Stimulated activated CD4-positive, alpha-beta T cell treated with anti-CD3 and anti-CD28 coated beads, Interleukin-1b, Interleukin-23, amount 100 ng/mL, for 1 hour (primary cell): ENCODE measurements at regions not wholly inside any gene's neighbourhood (a gene's known extent, or its start where the extent isn't known, plus 50 kb on each side); places are given as distances from the start of the nearest gene placed in this dataset.
"Not testable (repeated sequence)": the region's sequence is repeated elsewhere in the genome, so short reads cannot be mapped to it uniquely, and the experiment has no call there.

Source experiments
- DNase-seq, 2 donors: peaks; one replicate each; pipeline ENCODE4 v3.0.0-alpha.2; 2020; ENCODE audit warnings: low read depth in 2 of 2

GRCh38 chr15:95132774-95133173 is 901.4 kb downstream of the MCTP2 start:
- no peak for DNase-seq

GRCh38 chr15:95134431-95135110 is 903.2 kb downstream of the MCTP2 start:
- DNase-seq = no peak

GRCh38 chr15:95138604-95139270 is 907.4 kb downstream of the MCTP2 start:
- DNase-seq = no peak

- no peak for DNase-seq
These were observed 910.1 kb downstream of the MCTP2 start for GRCh38 chr15:95141486-95141885.

DNA sequence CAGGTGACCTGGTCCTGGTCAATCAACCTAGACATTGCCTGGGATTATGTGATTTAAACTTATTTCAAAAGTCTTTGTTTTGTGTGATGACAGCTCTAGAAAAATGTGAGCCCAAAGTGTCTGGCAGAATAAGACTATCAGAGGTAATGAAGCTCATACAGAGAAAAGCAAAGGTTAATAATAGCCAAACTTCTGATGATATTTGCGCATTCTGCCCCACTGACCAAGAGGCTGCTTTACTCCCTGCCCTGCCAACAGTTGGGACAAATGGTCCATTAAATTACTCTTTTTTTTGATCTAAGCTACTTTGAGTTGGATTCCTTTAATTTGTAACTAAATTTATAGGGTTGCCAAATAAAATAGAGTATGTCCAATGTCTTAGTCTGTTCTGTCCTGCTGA is 911.2 kb downstream of the MCTP2 start:
- DNase-seq = no peak

DNA sequence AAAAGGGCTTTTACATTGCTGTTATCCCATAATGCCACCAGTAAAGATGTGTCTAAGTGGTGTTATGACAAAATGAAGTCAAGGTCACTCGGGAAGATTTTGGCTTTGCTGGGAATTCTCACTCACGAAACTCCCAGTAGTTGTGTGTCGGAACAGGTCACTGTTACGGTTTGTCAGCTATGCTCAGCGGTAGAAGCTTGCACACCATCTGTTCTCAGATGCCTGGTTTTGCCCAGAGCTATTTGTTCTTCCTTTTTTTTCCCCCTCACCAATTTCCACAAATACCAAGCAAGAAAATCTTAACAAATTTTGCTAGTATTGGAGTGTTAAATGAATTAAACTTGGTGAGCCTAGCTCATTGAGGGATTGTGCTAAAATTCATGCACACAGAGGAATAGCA is 915.1 kb downstream of the MCTP2 start:
- no peak for DNase-seq

GRCh38 chr15:95148183-95148582 is 916.8 kb downstream of the MCTP2 start:
- DNase-seq = no peak

DNA sequence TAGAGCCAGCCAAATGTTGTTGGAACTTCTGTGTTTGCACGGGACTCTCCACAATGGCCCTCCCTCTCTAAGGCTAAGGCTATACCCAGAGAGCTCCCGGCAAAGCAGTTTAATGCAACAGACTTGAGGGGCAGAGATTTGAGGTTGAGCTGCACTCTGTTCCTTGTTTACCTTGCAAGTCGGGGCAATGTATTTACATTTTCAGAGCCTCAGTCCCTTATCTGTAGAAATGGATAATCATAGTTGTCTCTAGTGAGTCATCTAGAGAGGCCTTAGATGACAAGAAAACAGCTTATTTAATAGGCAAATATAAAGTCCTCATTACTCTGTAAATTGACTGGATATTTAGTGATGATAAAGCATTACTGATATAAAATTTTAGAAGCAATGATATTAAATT is 917.7 kb downstream of the MCTP2 start:
- DNase-seq = no peak

DNA sequence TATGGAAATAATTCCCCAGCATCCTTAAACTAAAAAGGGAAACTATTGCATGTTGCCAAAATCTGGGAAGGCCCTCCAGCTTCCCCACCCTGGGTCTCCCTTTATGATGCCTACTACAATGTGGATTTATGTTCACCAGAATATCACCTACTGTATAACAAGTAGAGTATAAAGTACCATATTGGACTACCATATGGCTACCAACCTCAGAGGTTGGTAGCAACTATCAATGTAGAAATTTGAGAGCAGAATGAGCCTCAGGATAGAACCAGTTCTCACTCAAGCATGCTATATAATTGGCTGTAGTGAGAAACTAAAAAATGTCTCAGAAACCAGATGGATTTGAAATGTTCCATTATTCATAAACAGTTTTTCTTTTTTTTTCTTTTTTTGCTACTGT is 918.4 kb downstream of the MCTP2 start:
- no peak for DNase-seq

- no peak for DNase-seq
These were observed 919.1 kb downstream of the MCTP2 start for GRCh38 chr15:95150466-95150865.

DNA sequence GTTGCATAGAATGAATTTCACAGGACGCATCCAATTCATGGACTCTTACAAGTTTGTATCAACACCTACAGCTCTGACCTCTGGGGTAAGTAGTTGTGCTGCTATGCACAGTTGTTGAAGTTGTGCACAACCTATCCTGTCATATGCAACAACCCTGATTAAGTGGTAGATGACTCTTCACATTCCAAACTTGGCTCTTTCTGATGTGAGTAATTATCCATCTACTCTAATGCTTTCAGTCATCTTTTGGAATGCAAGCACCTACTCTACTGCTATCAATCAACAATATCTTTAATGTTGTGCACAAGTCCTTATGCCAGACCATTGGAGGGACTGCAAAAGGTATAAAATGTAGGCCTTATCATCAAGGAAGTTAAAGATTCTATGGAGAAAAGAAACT is 921.4 kb downstream of the MCTP2 start:
- no peak for DNase-seq

DNA sequence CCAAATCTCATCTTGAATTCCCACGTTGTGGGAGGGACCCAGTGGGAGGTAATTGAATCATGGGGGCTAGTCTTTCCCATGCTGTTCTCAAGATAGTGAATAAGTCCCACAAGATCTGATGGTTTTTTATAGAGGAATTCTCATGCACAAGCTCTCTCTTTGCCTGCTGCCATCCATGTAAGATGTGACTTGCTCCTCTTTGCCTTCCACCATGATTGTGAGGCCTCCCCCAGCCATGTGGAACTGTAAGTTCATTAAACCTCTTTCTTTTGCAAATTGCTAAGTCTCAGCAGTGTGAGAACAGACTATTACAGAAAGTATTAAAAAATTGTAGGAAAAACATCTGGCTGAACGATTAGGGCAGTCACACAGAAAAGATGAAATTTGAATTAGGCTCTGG is 921.8 kb downstream of the MCTP2 start:
- not testable (repeated sequence) for DNase-seq

DNA sequence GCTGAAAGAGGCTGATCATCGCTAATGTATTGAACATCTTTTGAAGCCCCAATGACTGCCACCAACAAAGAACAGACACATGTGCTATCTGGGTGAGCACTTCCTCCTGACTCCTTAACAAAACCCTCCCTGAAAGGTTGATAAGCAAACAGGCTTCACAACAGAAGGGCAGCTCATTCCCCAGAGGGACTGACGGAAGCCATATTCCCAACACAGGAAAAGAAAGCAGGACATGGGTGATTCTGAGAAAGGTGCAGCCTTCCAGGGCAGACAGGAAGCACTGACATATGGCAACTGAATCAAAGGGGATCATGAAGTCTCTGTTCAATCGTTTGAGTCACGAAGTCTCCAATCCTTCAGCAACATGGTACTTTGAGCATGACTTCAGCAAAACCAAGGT is 929.0 kb downstream of the MCTP2 start:
- no peak for DNase-seq

DNA sequence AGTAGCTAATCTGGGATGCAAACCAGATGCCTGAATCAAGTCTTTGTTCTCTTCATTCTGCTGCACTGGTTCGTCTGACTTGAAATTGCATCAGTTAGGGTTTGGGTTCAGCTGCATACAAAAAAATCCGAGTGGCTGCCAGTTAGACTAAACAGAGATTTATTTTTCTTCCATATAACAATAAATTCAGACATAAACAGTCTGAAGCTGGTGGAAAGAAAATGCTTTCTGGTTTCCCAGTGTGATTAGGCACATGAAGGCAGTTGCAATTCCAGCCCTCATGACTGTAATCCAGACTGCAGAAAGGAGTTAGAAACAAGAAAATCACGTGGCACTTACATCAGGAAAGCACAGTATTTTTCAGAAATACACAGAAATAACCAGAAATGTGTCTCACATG is 930.7 kb downstream of the MCTP2 start:
- no peak for DNase-seq

- DNase-seq = no peak
These were observed 931.2 kb downstream of the MCTP2 start for GRCh38 chr15:95162531-95162930.

DNA sequence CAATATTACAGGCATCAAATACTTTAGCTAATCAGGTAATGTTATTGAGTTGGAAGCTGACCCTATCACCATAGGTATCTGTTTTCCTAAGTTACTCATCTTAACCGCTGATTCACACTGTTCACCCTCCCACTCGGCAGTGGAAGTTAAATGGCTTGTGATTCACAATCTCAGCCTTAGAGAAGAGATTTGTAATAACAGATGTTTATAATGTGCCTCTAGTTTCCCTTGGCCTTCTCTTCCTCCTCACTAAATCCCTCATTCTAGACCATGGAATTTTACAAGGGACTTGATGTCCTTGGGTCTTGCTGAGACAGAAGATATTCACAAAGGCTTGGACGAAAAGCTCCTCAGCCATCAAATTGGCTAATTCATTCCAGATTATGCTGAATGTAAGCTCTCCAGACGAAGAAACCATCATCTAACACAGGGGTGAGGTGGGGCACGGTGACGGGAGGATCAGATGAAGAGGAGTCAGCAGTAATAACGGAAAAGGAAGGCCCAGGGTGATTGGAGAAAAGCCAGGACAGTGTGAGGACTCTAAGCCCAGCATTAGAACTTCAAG is 931.7 kb downstream of the MCTP2 start:
- DNase-seq = no peak

DNA sequence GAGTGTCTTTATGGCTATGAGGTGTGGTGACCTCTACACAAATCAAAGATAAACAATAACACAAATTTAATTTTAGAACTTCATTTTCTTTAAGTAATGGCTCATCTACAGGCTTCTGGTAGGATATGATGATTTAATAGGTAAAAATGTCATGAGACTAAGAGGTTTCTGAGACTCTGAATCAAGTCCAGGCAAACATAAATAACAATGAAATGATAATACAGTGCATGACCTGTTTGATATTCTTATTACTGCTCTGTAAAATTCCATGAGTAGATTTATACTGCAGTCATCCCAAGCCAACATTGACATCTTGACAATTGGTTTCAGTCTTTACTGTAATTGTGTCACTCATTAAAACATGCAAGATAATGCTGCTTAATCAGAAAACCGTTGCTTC is 936.8 kb downstream of the MCTP2 start:
- no peak for DNase-seq

GRCh38 chr15:95168951-95169431 is 937.6 kb downstream of the MCTP2 start:
- no peak for DNase-seq

DNA sequence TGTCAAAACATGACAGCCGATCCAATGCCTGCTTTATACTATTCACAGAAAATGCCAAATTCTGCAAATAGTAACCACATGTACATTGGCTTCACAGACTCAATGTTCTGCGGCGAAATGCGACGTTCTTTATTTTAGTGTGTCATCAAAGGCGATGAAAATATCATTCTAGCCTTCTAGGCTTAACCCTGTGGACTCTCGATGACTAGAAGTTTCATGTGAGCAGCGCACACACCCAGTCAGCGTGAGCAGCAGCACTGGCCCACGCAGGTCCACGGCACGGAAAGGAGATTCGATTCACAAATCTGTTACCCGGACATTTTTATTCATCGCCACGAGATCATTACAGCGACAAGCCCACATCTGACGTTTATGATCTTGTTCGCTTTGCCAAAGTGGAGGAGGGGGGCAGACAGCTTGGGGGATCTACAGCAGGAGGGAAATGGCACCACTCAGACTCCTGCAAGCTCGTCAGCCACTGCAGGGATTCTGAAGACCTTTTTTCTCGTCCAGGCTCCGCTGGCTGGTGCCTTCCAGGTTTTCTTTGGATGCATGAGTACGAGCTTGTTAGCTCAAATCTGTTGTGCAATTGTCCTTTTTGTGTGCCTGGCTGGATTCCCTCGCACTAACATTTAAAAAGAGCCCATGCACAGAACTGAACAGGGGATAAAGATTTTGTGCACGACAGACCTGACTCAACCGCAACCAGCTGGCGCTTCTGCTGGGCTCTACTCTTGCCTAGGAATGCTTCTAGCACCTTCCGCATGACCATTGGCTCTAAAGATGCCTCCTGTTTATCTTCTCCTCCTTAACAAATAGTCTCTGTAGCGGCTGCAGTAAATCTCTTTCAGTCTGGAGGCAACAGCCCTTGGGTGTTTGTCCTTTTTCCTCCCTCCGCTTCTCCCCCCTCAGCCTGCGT is 938.4 kb downstream of the MCTP2 start:
- no peak for DNase-seq

GRCh38 chr15:95170561-95171380 is 939.4 kb downstream of the MCTP2 start:
- DNase-seq = no peak

- DNase-seq = no peak
These were observed 940.2 kb downstream of the MCTP2 start for GRCh38 chr15:95171564-95171963.
